Brain pericyte (primary cell): ENCODE measurements at regions not wholly inside any gene's neighbourhood (a gene's known extent, or its start where the extent isn't known, plus 50 kb on each side); places are given as distances from the start of the nearest gene placed in this dataset.
"Not testable (repeated sequence)": the region's sequence is repeated elsewhere in the genome, so short reads cannot be mapped to it uniquely, and the experiment has no call there.

Experiments used
- DNase-seq: peaks from one replicate; pipeline ENCODE4 v3.0.0-alpha.2; 2012; ENCODE audit warnings: low read depth, low spot score

DNA sequence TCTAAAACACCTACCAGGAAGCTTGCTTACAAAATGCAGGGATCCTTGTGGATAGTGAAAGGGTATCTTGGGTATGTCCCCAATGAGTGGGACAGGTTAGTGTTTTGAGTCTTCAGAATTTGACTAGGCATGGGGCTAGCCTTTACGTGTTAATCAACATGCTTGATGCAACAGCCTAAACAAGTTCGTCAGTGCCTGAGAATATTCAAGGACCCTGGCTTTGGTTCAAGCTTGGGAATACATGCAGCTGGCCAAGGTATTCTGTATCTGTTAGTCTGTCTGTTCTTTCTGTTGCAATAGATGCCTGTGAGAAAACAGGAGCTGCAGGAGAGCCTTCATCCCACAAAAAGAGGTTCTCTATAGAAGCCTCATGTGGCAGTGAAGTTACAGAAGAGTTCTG lies 149.5 kb downstream of the CCNG2 start:
- no peak for DNase-seq

DNA sequence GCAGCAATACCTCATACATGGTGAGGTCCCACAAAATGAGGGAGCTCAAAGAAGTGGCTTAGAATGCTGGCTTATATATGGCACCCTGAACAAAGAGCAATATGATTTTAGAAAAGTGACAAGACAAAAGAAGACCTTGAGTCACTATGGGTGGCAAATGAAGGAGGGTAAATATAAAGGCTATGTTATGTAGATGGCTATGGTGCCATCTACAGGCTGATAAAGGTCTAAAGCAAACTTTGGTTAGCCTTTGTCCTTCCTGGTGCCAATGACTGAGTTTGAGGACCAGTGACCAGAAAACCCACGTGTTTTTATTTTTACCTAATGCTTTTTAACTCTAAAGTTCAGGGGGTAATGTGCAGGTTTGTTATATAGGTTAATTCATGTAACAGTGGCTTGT lies 151.8 kb downstream of the CCNG2 start:
- DNase-seq: no peak

DNA sequence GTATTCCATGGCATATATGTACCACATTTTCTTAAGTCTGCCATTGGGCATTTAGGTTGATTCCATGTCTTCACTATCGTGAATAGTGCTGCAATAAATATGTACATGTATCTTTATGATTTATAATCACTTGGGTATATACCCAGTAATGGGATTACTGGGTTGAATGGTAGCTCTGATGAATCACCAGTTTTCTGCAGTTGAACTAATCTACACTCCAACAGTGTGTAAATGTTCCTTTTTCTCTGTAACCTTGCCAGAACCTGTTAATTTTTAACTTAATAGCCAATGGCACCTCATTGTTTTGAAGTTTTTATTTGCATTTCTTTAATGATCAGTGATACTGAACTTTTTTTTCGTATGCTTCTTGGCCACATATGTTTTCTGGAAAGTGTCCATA lies 152.5 kb downstream of the CCNG2 start:
- no peak for DNase-seq

DNA sequence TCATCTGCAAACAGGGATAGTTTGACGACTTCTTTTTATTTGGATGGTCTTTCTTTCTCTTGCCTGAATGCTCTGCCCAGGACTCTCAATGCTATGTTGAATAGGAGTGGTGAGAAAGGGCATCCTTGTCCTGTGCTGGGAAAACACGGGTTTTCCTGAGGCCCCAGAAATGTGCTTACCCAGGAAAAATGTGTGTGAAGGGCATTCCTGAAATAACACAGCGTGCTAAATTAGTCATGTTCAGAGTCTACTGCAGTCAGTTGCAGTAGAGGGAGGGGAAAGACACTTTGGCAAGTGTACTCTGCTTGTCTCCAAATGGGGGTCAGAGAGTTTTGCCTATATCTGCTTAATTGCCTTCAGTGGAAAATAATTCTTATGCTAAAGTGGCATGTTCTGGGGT lies 153.9 kb downstream of the CCNG2 start:
- DNase-seq: no peak

DNA sequence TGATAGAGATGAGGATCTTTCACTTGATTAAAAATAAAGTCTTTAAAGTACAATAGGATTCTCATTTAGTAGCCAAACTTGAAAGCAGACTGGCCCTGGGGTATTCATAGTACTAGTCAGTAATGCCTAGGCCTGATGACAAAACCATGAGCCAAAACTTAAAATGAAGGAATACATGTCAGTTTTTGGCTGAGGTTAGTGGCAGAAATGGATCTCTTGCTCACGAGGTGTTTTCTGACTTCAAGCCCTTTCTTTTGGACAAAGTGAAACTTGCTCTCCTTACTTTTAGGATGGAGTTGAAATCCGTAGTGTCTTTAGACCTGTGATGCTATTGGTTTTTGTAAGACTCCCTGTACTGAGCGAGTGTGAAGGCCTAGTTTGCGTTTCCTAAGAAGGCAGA lies 157.7 kb downstream of the CCNG2 start:
- no peak for DNase-seq

DNA sequence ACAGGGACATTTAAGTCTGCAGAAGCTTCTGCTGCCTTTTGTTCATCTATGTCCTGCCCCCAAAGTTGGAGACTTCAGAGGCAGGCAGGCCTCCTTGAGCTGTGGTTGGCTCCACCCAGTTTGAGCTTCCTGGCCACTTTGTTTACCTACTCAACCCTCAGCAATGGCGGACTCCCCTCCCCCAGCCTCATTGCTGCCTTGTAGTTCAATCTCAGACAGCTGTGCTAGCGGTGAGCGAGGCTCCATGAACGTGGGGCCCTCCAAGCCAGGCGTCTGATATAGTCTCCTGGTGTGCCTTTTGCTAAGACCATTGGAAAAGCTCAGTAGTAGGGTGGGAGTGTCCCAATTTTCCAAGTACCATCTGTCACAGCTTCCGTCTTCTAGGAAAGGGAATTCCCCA lies 170.1 kb downstream of the CCNG2 start:
- no peak for DNase-seq

DNA sequence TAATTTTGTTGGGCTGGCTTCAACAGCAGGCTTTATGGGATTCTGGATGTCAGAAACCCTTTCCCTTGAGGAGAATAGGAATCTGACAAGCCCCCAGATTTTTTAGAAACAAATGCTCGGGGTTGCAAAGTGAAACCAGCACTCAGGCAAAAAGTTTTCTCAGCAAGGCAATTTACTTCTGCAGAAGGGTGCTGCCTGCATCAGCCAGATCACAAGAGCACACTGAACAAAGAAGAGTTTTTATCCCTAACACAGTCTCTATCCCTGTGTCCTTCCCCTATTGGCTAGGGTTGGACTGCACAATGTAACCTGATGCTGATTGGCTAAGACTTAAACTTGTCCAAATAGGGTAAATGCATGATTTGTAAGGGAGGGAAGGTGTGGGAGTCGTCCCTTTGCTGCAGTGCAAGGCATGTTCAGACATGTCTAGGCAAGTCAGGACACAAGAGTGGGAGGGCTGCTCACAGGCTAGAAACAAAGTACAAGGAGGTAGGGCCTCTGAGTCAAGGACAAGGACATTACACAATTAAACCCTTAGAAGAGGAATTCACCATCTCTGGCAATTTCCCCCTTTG lies 175.8 kb downstream of the CCNG2 start:
- DNase-seq: no peak

DNA sequence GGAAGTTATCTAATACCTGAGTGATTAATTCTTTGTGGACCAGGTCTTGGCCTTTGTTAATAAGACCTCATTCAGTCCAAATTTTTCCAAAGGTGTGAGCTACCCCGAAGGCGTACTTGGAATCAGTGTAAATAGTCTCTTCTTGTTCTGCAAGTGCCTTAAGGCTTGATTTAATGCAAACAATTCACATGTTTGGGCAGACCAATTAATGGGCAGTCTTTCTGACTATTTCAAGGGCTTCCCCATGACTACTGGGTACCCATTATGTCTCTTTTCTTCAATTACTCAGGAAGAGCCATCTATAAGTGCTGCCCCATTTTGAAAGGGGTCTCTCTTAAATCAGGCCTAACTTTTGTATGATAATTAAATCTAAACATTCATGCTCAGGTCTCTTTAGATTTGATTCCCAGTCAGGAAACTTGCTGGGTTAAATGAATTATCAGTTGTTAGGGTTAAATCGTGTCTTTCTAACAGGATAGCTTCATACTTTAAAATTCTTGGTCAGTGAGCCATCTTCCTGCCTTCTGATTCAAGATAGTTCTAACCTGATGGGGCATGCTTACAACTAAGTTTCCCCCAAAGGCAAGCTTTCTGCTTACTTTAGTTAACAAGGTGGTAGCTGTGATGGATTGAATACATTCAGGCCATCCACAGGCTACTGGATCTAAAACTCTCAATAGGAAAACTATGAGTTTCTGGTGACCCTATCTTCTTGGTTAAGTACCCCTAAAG lies 179.6 kb downstream of the CCNG2 start:
- DNase-seq: no peak

DNA sequence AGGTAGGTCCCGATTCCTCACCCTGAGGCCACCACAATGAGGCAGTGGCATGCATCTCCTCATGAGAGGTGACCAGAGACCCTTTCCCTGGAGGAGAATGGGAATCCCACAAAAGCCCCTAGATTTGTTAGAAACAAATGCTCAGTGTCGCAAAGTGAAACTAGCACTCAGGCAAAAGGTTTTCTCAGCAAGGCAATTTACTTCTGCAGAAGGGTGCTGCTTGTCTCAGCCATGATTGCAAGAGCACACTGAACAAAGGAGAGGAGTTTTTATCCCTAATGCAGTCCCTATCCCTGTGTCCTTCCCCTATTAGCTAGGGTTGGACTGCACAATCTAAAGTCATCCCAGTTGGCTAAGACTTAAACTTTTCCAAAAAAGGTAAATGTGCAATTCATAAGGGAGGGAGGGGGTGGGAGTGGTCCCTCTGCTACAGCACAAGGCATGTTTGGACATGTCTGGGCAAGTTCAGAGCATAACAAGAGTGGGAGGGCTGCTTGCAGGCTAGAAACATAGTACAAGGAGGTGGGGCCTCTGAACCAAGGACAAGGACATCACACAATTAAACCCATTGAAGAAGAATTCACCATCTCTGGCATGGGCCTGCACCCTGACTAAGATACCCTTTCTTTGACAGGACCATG lies 185.3 kb downstream of the CCNG2 start:
- DNase-seq: no peak

DNA sequence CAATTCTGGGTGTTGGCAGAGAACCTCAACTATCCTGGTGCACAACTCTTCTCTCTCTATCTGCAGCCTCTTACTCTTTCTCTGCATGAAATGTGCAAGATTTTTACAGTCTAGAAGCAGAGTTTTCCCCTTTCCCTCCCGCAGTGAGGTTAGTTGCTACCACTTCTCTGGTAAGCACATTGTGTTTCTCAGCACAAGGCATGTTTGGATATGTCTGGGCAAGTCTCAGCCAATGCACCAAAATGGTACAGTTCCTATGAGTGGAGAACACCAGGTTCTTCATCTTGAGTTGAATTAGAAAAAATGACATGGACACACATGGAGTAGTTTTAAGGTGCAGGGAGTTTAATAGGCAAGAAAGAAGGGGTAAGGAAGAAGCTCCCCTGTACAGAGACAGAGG lies 187.0 kb downstream of the CCNG2 start:
- DNase-seq: no peak

DNA sequence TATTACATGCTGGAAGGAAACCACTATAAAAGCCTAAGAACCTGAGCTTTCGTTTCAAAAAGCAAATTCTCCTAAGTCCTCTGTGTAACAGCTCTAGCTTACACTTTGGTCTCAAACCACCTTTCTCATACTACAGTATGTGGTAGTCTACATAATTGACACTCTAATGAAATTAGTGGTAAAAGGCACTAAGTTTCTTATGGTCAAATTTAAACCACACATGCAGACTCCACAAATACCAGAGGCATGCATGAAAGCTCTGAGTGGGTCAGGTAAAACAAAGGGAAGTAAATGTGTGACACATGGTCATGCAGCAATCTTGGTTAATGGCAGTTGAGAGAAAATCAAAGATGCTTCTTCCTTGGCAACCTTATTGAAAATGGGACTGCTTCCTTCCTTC lies 187.8 kb downstream of the CCNG2 start:
- no peak for DNase-seq

DNA sequence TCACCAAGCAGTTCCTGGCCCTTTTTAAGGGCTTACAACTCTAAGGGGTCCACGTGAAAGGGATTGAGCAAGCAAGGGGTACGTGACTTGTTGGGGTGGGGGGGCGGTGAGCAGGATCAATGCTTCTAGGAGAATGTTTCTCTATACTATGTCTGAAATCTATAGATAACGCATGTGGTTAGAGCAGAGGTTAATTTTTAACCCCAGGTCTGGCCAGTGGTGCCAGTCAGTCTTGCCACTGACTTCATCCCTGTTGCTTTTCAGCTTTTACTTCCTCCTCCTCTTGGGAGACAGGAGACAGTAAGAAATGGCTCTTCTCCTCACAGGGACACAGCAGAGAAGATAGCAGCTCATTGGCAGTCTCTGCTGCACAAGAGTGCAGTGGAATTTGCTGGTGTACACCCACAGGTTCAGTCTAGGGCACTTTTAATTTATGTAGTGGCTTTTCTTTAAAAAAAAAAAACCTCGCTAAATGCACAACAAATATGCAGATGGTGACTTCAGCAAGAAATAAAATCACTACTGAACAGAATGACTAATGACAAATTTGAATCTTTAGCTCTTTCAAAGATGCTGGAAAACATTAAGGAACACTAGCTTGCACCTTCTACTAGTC lies 190.5 kb downstream of the CCNG2 start:
- no peak for DNase-seq

DNA sequence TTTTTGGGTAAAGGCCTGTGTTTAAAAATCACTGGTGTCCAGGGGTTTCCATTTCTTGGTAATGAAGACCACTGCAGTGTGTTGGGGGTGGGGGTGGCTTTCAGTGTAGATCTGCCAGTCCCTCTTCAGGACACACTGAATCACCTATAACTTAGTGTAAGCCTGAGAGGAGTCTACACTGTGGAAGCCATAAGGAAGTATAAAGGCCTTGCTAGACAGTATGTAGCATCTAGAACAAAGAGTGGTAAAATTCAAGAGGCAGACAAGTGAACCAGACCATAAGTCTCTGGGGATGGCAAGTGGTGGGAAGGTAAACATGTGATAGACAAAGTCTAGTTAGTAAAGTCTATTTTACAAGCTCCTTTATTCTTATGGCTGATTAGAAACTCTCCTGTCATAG lies 191.8 kb downstream of the CCNG2 start:
- DNase-seq: no peak

DNA sequence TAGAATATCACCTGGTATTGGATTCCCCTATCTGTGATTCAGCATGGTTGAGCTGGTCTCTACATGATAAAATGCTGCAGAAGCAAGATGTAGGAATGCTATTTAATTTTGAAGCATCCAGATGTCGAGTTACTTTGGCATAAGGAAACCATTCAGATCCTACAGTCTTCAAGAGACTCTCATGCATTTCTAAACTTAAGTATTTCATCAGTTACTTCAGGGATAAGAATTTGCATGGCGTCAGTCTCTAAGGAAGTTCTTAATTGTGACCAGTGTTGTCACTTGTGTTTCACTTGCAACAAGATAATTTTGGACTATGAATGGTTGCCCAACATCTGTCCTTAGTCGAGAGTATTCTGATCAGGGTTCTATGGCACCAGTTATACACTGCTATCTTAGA lies 192.4 kb downstream of the CCNG2 start:
- DNase-seq: no peak

DNA sequence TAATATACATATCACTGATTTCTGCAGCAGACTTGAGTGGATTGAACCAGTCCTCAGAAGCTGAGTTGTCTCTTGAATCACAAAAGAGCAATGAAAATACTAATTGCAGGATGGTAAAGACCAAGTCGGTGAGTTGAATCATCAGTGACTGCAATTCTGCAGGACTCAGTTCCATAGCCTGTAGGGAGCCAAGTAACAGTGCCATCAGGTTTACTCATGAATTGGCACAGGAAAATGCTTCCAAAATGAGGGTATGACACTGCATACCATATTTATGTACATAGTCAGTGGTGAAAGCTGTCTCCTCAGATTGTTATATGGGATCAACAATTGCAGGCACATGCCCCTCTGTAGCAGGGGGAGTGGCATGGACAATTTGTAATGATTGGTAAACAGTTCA lies 192.8 kb downstream of the CCNG2 start:
- no peak for DNase-seq

DNA sequence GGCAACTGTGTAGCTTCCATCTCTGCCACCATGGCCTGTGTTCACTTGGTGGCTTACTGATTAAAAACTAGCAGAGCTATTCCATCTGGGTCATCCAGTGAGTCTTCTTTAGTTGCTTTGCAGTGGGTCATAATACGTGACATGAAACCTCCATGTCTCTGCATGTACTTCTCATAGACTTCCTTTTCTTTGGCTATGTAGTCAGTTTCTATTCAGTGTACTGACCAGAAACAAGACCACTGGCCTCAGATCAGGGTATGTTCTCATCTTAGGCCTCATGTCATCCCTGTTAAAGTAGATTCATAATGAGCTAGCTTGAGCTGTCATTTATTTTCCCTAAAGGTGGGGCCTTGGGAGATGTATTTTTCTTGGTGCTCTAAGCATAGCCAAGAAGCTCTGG lies 195.2 kb downstream of the CCNG2 start:
- DNase-seq: no peak

DNA sequence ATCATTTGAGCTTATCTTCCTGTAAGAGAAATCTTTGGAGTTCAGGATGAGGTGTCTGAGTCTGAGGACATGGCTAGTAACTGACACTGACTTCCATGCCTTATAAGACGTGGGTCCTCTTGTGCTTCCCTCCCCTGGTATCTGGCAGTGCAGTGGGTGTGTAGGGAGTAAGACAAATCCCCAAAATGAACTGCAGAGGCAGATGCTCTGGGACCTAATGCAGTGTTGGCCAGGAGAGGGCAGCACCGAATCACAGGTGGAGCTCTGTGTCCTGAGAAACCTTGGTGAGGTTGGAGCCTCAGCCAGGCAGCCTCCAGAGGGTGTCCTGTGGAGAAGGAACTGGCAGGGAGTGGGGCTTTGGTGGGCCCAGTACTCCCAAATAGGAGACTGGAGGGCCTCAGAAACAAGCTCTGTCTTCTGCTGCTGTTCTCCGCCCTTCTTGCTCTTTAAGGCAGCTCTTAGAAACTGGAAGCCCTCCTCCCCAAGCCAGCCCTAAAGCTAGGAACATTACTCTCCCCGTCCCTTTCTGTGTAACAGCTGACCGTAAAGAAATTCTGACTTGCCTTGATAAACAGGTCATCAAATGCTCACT lies 196.8 kb downstream of the CCNG2 start:
- DNase-seq: not testable (repeated sequence)

DNA sequence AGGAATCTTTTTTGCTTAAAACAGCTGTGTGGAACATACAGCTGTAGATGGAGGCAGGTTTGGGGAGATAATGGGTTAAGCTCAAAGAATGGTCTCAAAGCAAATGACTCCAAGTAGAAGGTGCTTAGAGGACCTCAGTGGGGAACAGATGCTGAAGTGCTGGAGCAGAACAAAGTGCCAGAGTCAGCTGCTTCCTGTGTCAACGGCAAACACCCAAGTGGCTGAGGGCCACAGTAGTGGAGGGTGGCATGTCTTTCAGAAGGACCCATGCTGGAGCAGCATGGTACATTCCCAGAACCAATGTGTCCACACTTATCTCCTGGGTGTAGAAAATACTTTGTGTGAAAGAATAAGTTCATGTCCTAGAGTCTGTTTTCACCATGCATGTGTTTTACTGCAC lies 197.5 kb downstream of the CCNG2 start:
- DNase-seq: no peak

DNA sequence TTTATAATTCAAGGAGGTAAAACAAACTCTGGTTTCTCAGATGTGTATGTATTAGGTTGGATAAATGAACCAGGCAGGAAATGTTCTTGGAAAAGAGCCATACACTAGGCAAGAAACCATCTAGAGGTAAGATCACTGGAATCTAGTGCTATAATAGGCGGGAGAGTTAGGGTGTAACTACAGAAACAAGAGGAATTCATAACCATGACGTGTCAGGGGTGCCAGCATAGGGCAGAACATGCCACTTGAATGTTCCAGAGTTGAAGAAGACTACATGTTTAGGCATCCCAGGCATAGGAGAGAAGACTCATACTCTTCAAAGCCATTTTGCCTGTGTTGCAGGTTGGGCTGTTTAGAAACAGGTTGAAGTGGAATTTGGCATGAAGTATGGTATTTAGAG lies 198.7 kb downstream of the CCNG2 start:
- DNase-seq: no peak

DNA sequence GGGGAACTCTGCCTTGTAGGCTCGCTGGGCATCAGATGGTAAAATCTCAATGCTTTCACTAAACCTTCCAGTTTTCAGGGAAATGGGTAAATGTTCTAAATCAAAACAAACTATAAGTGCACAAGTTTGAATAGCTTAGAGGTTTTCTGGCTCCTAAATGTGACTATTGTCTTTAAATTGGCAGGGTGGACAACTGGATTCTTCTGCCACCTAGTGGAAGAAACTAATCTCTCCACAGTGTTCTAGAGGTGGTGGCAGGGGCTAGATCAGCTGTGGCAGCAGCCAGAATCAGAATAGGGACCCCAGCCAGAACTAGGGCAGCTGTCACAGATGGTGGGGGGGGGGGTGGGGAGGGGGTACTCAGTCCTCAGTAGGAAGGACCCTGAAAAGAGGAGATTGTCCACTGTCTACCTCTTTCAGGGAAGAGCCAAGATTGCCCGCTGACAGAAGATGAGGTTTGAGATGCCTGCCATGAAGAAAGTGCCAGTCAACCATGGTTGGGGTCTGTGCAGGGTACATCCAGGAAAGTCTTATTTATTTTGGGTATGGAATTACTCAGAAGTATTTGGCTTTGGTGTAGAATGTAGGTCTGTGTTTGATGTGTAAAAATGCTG lies 201.4 kb downstream of the CCNG2 start:
- no peak for DNase-seq

DNA sequence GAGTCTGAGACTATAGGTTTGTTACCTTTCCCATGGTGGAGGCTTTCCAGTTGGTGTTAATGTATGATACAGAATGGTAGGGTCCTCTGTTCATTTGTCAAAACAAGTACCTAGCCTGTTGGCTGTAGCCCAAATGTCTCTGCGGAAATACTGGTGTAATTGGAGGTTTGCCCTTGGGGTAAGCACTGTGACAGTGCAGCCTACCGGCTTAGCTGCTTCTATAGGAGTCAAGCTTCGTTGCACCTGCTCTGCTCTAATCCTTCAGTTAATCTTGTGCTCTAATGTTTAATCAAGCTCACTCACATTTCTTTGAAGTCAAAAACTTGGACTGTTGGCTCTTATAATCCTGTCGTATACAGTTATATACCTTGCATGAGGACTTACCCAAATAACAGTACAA lies 203.4 kb downstream of the CCNG2 start:
- no peak for DNase-seq

DNA sequence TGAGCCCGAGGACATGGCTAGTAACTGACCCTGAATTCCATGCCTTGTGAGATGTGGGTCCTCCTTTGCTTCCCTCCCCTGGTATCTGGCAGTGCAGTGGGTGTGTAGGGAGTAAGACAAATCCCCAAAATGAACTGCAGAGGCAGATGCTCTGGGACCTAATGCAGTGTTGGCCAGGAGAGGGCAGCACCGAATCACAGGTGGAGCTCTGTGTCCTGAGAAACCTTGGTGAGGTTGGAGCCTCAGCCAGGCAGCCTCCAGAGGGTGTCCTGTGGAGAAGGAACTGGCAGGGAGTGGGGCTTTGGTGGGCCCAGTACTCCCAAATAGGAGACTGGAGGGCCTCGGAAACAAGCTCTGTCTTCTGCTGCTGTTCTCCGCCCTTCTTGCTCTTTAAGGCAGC lies 209.9 kb downstream of the CCNG2 start:
- not testable (repeated sequence) for DNase-seq
